Thyroid gland (tissue), 4 donors: ENCODE measurements at regions not wholly inside any gene's neighbourhood (a gene's known extent, or its start where the extent isn't known, plus 50 kb on each side); places are given as distances from the start of the nearest gene placed in this dataset.
"Not testable (repeated sequence)": the region's sequence is repeated elsewhere in the genome, so short reads cannot be mapped to it uniquely, and the experiment has no call there.

Experiments used
- CTCF ChIP-seq, 6 experiments: fragments of 200-600 bp in 3 of 6; fragments of 450-650 bp in 3 of 6; sonication (generic) in 3 of 6; IDR thresholded peaks; one replicate each; pipeline ENCODE4 v1.5.1; 2016 to 2019; ENCODE audit warnings: antibody characterized with exemption in 6 of 6, mild to moderate bottlenecking in 2 of 6, inconsistent platforms in 1 of 6, moderate library complexity in 1 of 6
- POLR2A ChIP-seq, 2 donors: fragments of 450-650 bp; IDR thresholded peaks; one replicate each; pipeline ENCODE4 v1.6.1; 2017; ENCODE audit warnings: antibody characterized with exemption in 2 of 2, mild to moderate bottlenecking in 2 of 2, moderate library complexity in 1 of 2

- TF ChIP-seq POLR2A, CTCF (IDR thresholded peaks at IDR 0.05): not testable (repeated sequence)
These were observed 1951.9 kb downstream of the FOXD4L5 start for GRCh38 chr9:63333083-63333482.
